ENCODE measurements at regions not wholly inside any gene's neighbourhood (a gene's known extent, or its start where the extent isn't known, plus 50 kb on each side); places are given as distances from the start of the nearest gene placed in this dataset.

- ChIA-PET POLR2A (no interaction called here), CTCF (no interaction called here)
- Mint-ChIP-seq H3K9me3 (peaks cover 6% of the 10 kb centered on the region), H3K27me3 (no peaks in the 10 kb centered on the region), H3K27ac (no peak overlapping the region), H3K4me3 (no peak overlapping the region), H3K4me1 (no peaks in the 10 kb centered on the region), H3K36me3 (ENCODE audit: low read depth) (no peaks in the 10 kb centered on the region)
- no peak for DNase-seq
Measured at GRCh38 chr2:198973181-198973580, 484.6 kb downstream of the SATB2 start.

GRCh38 chr2:198968545-198968944 is 489.2 kb downstream of the SATB2 start:
- Mint-ChIP-seq H3K27me3 (no peaks in the 10 kb centered on the region), H3K27ac (no peak overlapping the region), H3K4me1 (no peaks in the 10 kb centered on the region), H3K36me3 (ENCODE audit: low read depth) (no peaks in the 10 kb centered on the region), H3K9me3 (peaks cover 2% of the 10 kb centered on the region), H3K4me3 (no peak overlapping the region)
- ChIA-PET POLR2A (no interaction called here), CTCF (no interaction called here)
- no peak for DNase-seq

- no peak for DNase-seq
- CTCF ChIA-PET: no interaction called here
- Mint-ChIP-seq H3K9me3 (peaks cover 2% of the 10 kb centered on the region), H3K36me3 (ENCODE audit: low read depth) (no peaks in the 10 kb centered on the region), H3K27ac (no peak overlapping the region), H3K4me3 (no peak overlapping the region), H3K27me3 (no peaks in the 10 kb centered on the region), H3K4me1 (no peaks in the 10 kb centered on the region)
- POLR2A ChIA-PET: no interaction called here
Measured at GRCh38 chr2:198966269-198966668, 491.5 kb downstream of the SATB2 start.

- no peaks in the 10 kb centered on the region for H3K9me3 Mint-ChIP-seq
- CTCF ChIA-PET: no interaction called here
- H3K36me3 Mint-ChIP-seq (ENCODE audit: low read depth): no peaks in the 10 kb centered on the region
- DNase-seq: no peak
- no peaks in the 10 kb centered on the region for H3K4me1 Mint-ChIP-seq
- H3K27me3 Mint-ChIP-seq: no peaks in the 10 kb centered on the region
- POLR2A ChIA-PET: no interaction called here
- no peak overlapping the region for H3K4me3 Mint-ChIP-seq
- H3K27ac Mint-ChIP-seq: no peak overlapping the region
Measured at GRCh38 chr2:198961547-198961946, 496.2 kb downstream of the SATB2 start.

- Mint-ChIP-seq H3K9me3 (no peaks in the 10 kb centered on the region), H3K36me3 (ENCODE audit: low read depth) (no peaks in the 10 kb centered on the region), H3K27me3 (no peaks in the 10 kb centered on the region), H3K27ac (no peak overlapping the region), H3K4me3 (no peak overlapping the region), H3K4me1 (no peaks in the 10 kb centered on the region)
- CTCF ChIA-PET: no interaction called here
- DNase-seq: no peak
- POLR2A ChIA-PET: no interaction called here
Measured at GRCh38 chr2:198957181-198957580, 500.6 kb downstream of the SATB2 start.

GRCh38 chr2:198953328-198953727 is 504.4 kb downstream of the SATB2 start:
- Mint-ChIP-seq H3K27me3 (no peaks in the 10 kb centered on the region), H3K4me1 (no peaks in the 10 kb centered on the region), H3K27ac (no peak overlapping the region), H3K36me3 (ENCODE audit: low read depth) (no peaks in the 10 kb centered on the region), H3K4me3 (no peak overlapping the region), H3K9me3 (no peaks in the 10 kb centered on the region)
- ChIA-PET POLR2A (no interaction called here), CTCF (no interaction called here)
- DNase-seq: no peak

- POLR2A ChIA-PET: no interaction called here
- H3K36me3 Mint-ChIP-seq (ENCODE audit: low read depth): no peaks in the 10 kb centered on the region
Measured at GRCh38 chr2:198950803-198951202, 506.9 kb downstream of the SATB2 start.

GRCh38 chr2:198945496-198945895 is 512.2 kb downstream of the SATB2 start:
- ChIA-PET POLR2A (no interaction called here), CTCF (no interaction called here)
- DNase-seq: no peak
- Mint-ChIP-seq H3K9me3 (no peaks in the 10 kb centered on the region), H3K27ac (no peak overlapping the region), H3K4me1 (no peaks in the 10 kb centered on the region), H3K4me3 (no peak overlapping the region), H3K36me3 (ENCODE audit: low read depth) (no peaks in the 10 kb centered on the region), H3K27me3 (no peaks in the 10 kb centered on the region)

More at GRCh38 chr2:198950803-198951202, 506.9 kb downstream of the SATB2 start:
- H3K4me3 Mint-ChIP-seq: no peak overlapping the region
- CTCF ChIA-PET: no interaction called here
- no peaks in the 10 kb centered on the region for H3K4me1 Mint-ChIP-seq
- no peaks in the 10 kb centered on the region for H3K27me3 Mint-ChIP-seq
- no peak for DNase-seq
- no peaks in the 10 kb centered on the region for H3K9me3 Mint-ChIP-seq
- H3K27ac Mint-ChIP-seq: no peak overlapping the region

- Mint-ChIP-seq H3K27ac (no peak overlapping the region), H3K27me3 (no peaks in the 10 kb centered on the region)
- POLR2A ChIA-PET: no interaction called here
Measured at GRCh38 chr2:198930170-198930569, 527.6 kb downstream of the SATB2 start.

GRCh38 chr2:198928026-198928425 is 529.7 kb downstream of the SATB2 start:
- Mint-ChIP-seq H3K4me1 (no peaks in the 10 kb centered on the region), H3K36me3 (ENCODE audit: low read depth) (no peaks in the 10 kb centered on the region), H3K9me3 (no peaks in the 10 kb centered on the region), H3K4me3 (no peak overlapping the region), H3K27ac (no peak overlapping the region), H3K27me3 (no peaks in the 10 kb centered on the region)
- CTCF ChIA-PET: no interaction called here
- POLR2A ChIA-PET: no interaction called here
- DNase-seq: no peak

More at GRCh38 chr2:198930170-198930569, 527.6 kb downstream of the SATB2 start:
- no peaks in the 10 kb centered on the region for H3K36me3 Mint-ChIP-seq (ENCODE audit: low read depth)
- DNase-seq: no peak
- H3K9me3 Mint-ChIP-seq: no peaks in the 10 kb centered on the region
- no peaks in the 10 kb centered on the region for H3K4me1 Mint-ChIP-seq
- no peak overlapping the region for H3K4me3 Mint-ChIP-seq
- CTCF ChIA-PET: no interaction called here

GRCh38 chr2:198917926-198918720 is 539.6 kb downstream of the SATB2 start:
- CTCF ChIA-PET: no interaction called here
- no peak overlapping the region for H3K27ac Mint-ChIP-seq
- H3K9me3 Mint-ChIP-seq: no peaks in the 10 kb centered on the region
- no peaks in the 10 kb centered on the region for H3K4me1 Mint-ChIP-seq
- no peak overlapping the region for H3K4me3 Mint-ChIP-seq
- POLR2A ChIA-PET: no interaction called here
- H3K36me3 Mint-ChIP-seq (ENCODE audit: low read depth): no peaks in the 10 kb centered on the region
- no peak for DNase-seq
- no peaks in the 10 kb centered on the region for H3K27me3 Mint-ChIP-seq

- no peaks in the 10 kb centered on the region for H3K27me3 Mint-ChIP-seq
- no peak overlapping the region for H3K4me3 Mint-ChIP-seq
- H3K36me3 Mint-ChIP-seq (ENCODE audit: low read depth): no peaks in the 10 kb centered on the region
- ChIA-PET CTCF (no interaction called here), POLR2A (no interaction called here)
- no peaks in the 10 kb centered on the region for H3K9me3 Mint-ChIP-seq
- no peak for DNase-seq
- no peak overlapping the region for H3K27ac Mint-ChIP-seq
- H3K4me1 Mint-ChIP-seq: no peaks in the 10 kb centered on the region
Measured at GRCh38 chr2:198917275-198917674, 540.5 kb downstream of the SATB2 start.

GRCh38 chr2:198916548-198917080 is 541.1 kb downstream of the SATB2 start:
- Mint-ChIP-seq H3K36me3 (ENCODE audit: low read depth) (no peaks in the 10 kb centered on the region), H3K27ac (no peak overlapping the region), H3K9me3 (no peaks in the 10 kb centered on the region), H3K4me3 (no peak overlapping the region), H3K27me3 (no peaks in the 10 kb centered on the region), H3K4me1 (no peaks in the 10 kb centered on the region)
- CTCF ChIA-PET: no interaction called here
- DNase-seq: no peak
- POLR2A ChIA-PET: no interaction called here

GRCh38 chr2:198913394-198914152 is 544.2 kb downstream of the SATB2 start:
- Mint-ChIP-seq H3K4me3 (no peak overlapping the region), H3K4me1 (no peaks in the 10 kb centered on the region), H3K9me3 (no peaks in the 10 kb centered on the region), H3K27me3 (no peaks in the 10 kb centered on the region), H3K36me3 (ENCODE audit: low read depth) (no peaks in the 10 kb centered on the region), H3K27ac (no peak overlapping the region)
- CTCF ChIA-PET: interaction anchor here (0.7 kb wide), 1 partner anchor 1169 kb away, joined by 3 read pairs; no protein-coding TSS in a partner anchor
- POLR2A ChIA-PET: no interaction called here
- DNase-seq: no peak

Measured in activated CD4-positive, alpha-beta memory T cell treated with anti-CD3 and anti-CD28 coated beads, Interleukin-2, amount 10 ng/mL, durations not matched to agents 7 days and 5 days (primary cell).